Osteoblast (primary cell): ENCODE measurements at regions not wholly inside any gene's neighbourhood (a gene's known extent, or its start where the extent isn't known, plus 50 kb on each side); places are given as distances from the start of the nearest gene placed in this dataset.
"Not testable (repeated sequence)": the region's sequence is repeated elsewhere in the genome, so short reads cannot be mapped to it uniquely, and the experiment has no call there.

Experiments
- DNase-seq: peaks from one replicate; pipeline ENCODE4 v3.0.0; 2011; ENCODE audit warnings: low spot score, mixed read lengths; ENCODE audit not compliant: insufficient read length; ENCODE audit errors: missing footprints
- H2AFZ ChIP-seq: 2 replicates; pipeline ENCODE4 v1.6.0; 2011; ENCODE audit warnings: mild to moderate bottlenecking, low read length
- H3K27ac ChIP-seq: 2 replicates; pipeline ENCODE4 v1.5.1; 2011; ENCODE audit warnings: mild to moderate bottlenecking, low read depth, low read length, moderate library complexity
- H3K27me3 ChIP-seq: 2 replicates; pipeline ENCODE4 v1.6.0; 2012; ENCODE audit warnings: mild to moderate bottlenecking, control low read depth, inconsistent platforms, low read length, moderate library complexity; ENCODE audit not compliant: insufficient read depth
- H3K36me3 ChIP-seq: 2 replicates; pipeline ENCODE4 v1.5.1; 2011; ENCODE audit warnings: mild to moderate bottlenecking, low read length, control low read depth, moderate library complexity; ENCODE audit not compliant: insufficient read depth
- H3K4me1 ChIP-seq: 2 replicates; pipeline ENCODE4 v1.5.1; 2011; ENCODE audit warnings: mild to moderate bottlenecking, low read length, control low read depth, moderate library complexity; ENCODE audit not compliant: insufficient read depth
- H3K4me2 ChIP-seq: 2 replicates; pipeline ENCODE4 v1.6.0; 2011; ENCODE audit warnings: mild to moderate bottlenecking, low read length; ENCODE audit not compliant: insufficient read depth
- H3K4me3 ChIP-seq: fragments of 200-600 bp; sonication (generic); 3 replicates; pipeline ENCODE4 v1.5.1; 2012; ENCODE audit warnings: mild to moderate bottlenecking, low read length, inconsistent platforms; ENCODE audit not compliant: insufficient read depth
- H3K79me2 ChIP-seq: 2 replicates; pipeline ENCODE4 v1.6.0; 2012; ENCODE audit warnings: mild to moderate bottlenecking, low read length, control low read depth, inconsistent platforms; ENCODE audit not compliant: insufficient read depth
- H3K9me3 ChIP-seq: 2 replicates; pipeline ENCODE4 v1.5.1; 2011; ENCODE audit warnings: low read depth, low read length, control low read depth
- H4K20me1 ChIP-seq: 2 replicates; pipeline ENCODE4 v1.6.0; 2012; ENCODE audit warnings: mild to moderate bottlenecking, low read length, control low read depth; ENCODE audit not compliant: insufficient read depth
- CTCF ChIP-seq: IDR thresholded peaks from 2 replicates; pipeline ENCODE4 v1.5.1; 2011; ENCODE audit warnings: mild to moderate bottlenecking, low read depth, low read length, moderate library complexity; ENCODE audit errors: extremely low read depth

- Histone ChIP-seq H3K27me3 (no peaks in the 10 kb centered on the region), H3K79me2 (no peaks in the 10 kb centered on the region), H3K4me2 (no peak overlapping the region), H3K4me1 (no peaks in the 10 kb centered on the region), H3K27ac (no peak overlapping the region), H4K20me1 (no peaks in the 10 kb centered on the region), H3K9me3 (peaks cover 3% of the 10 kb centered on the region), H2AFZ (no peak overlapping the region), H3K36me3 (no peaks in the 10 kb centered on the region), H3K4me3 (no peak overlapping the region)
- no peak for DNase-seq
- TF ChIP-seq CTCF, result no peak
These were observed 58.1 kb downstream of the TUBA3C start for GRCh38 chr13:19123502-19123901.

- Histone ChIP-seq H3K4me1 (no peaks in the 10 kb centered on the region), H3K9me3 (no peaks in the 10 kb centered on the region), H3K4me3 (no peak overlapping the region), H3K27ac (no peak overlapping the region), H2AFZ (no peak overlapping the region), H3K79me2 (no peaks in the 10 kb centered on the region), H3K4me2 (no peak overlapping the region), H3K27me3 (no peaks in the 10 kb centered on the region), H3K36me3 (no peaks in the 10 kb centered on the region), H4K20me1 (no peaks in the 10 kb centered on the region)
- TF ChIP-seq CTCF, result no peak
- DNase-seq, result no peak
These were observed 63.5 kb downstream of the TUBA3C start for GRCh38 chr13:19117913-19118739.

GRCh38 chr13:19109225-19109624, 72.4 kb downstream of the TUBA3C start:
- H3K4me2 ChIP-seq, H3K36me3 ChIP-seq, H3K4me1 ChIP-seq, H3K27me3 ChIP-seq, H3K9me3 ChIP-seq, H3K4me3 ChIP-seq, H3K79me2 ChIP-seq, H3K27ac ChIP-seq, H2AFZ ChIP-seq, DNase-seq, H4K20me1 ChIP-seq: not testable (repeated sequence)

GRCh38 chr13:19103140-19103539, 78.5 kb downstream of the TUBA3C start:
- Histone ChIP-seq H3K4me3 (no peak overlapping the region), H3K9me3 (no peaks in the 10 kb centered on the region), H3K4me2 (no peak overlapping the region), H4K20me1 (no peaks in the 10 kb centered on the region), H2AFZ (no peak overlapping the region), H3K27me3 (no peaks in the 10 kb centered on the region), H3K27ac (no peak overlapping the region), H3K36me3 (no peaks in the 10 kb centered on the region), H3K4me1 (no peaks in the 10 kb centered on the region), H3K79me2 (no peaks in the 10 kb centered on the region)
- DNase-seq, result no peak
- no peak for TF ChIP-seq CTCF
